HG03354 (cell line): ENCODE measurements at regions not wholly inside any gene's neighbourhood (a gene's known extent, or its start where the extent isn't known, plus 50 kb on each side); places are given as distances from the start of the nearest gene placed in this dataset.

ENCODE experiments used
- ATAC-seq: cut with Tn5 transposase; IDR thresholded peaks from one replicate; pipeline ENCODE4 v1.9.1; 2021; ENCODE audit warnings: mild to moderate bottlenecking; ENCODE audit not compliant: unreplicated experiment, poor library complexity, severe bottlenecking

GRCh38 chr11:15901054-15901453 is 455.3 kb downstream of the SOX6 start:
- no peak for ATAC-seq

DNA sequence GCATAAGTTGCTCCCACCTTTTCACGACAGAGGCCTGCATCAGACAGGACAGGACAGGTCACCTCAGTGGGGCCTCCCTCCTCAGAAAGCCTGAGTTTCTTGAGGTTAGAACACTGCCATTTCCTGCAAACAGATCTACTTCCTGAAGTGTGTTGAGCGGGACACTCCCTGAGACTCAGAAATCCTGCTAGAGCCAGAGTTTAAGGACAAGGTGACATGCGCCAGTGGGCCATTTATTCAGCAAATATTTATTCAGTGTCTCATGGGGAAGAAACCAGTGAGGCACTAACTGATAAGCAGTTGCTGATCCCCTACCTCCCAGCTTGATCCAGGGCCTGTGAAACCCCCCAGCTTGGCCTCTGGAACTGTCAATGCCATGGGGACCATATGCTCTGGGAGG is 454.6 kb downstream of the SOX6 start:
- ATAC-seq: no peak

DNA sequence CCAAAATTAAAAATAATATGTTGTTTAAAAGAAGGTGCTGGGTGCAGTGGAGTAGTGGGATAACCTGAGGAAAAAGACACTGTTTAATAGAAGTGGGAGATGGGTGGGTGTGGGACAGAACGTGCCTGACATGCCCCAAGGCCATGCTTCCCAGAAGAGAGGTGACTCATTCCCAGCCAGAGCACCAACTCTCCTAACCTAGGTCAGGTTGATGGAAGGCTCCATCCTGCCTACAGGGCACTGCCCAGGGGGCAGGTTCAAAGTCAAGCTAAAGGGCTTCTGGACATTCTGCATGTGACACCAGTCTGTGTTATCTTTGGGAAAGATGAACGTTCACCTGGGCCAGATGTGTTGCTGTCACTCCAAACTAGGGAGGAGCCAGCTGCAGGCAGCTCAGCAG is 453.1 kb downstream of the SOX6 start:
- ATAC-seq: no peak

GRCh38 chr11:15905366-15906104 is 450.8 kb downstream of the SOX6 start:
- ATAC-seq: no peak

DNA sequence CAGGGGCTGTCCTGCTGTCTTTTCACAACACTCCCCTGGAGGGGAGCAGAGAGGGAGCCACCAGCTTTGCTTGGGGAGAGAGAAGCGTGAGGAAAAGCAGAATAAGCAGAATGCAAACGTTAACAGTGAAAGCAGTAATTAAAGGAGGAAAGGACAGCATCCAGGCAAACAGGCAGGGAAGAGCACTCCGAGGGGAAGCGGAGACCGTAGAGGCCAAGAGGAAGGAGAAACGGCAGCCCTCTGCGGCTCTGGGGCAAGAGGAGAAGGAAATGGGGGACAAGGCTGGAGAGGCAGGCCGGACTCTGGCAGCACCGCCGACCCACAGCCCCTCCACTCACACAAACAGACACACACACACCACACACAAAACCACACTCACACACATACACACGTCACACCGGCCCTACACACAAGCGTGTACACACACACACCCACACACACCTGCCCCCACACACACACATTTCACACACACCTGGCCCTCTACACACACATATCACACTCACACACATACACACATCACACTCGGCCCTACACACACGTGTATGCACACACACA is 449.8 kb downstream of the SOX6 start:
- ATAC-seq: no peak

GRCh38 chr11:15907806-15908205 is 448.5 kb downstream of the SOX6 start:
- no peak for ATAC-seq

DNA sequence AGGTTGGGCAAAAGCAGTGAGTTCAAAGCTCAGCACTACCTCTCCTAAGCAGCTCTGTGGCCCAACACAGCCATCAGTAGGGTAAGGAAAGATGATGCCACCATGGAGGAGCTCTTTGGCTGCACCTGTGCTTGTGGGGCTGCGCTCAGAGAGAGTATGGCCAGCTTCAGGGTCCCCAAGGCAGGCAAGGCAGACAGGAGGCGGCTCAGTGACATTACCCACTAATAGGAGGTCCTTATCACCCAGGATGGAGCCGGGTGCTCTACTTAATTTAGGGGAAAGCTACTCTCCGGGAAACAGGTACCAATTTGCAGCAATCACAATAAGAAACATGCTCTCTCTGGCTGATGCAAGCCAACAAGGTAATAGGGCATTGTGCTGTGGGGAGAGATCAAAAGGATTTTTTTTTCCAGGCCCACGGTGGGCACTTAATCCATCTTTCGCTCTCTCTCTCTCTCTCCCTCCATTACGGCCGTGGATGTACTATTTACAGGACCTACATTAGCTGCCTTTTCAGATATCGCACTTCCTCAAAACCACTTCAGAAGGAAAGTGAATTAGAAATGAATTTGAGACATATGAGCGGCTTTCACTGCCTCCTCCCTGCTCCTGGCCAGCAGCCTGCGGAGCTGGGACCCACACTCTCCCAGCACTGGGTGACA is 446.3 kb downstream of the SOX6 start:
- no peak for ATAC-seq

DNA sequence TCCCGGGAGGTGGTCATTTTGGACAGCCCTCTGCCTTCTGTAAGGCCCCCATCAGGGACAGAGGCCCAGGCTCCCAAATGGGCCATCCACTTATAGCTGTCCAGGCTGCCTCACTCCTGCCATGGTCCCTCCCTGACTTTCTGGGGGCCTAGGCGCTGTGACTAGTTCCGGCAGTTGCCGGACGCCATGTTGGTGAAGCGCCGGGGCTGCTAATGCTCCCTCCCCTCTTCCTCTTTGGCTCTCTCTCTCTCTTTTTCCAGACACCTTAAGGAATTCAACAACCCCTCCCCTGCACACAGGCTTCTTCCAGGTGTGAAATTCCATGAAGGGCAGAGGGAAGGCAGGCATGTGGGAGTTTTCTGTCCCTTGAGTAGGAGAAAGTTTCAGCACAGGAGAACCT is 445.6 kb downstream of the SOX6 start:
- no peak for ATAC-seq

- no peak for ATAC-seq
Observed at GRCh38 chr11:15911377-15912044, 444.8 kb downstream of the SOX6 start.

DNA sequence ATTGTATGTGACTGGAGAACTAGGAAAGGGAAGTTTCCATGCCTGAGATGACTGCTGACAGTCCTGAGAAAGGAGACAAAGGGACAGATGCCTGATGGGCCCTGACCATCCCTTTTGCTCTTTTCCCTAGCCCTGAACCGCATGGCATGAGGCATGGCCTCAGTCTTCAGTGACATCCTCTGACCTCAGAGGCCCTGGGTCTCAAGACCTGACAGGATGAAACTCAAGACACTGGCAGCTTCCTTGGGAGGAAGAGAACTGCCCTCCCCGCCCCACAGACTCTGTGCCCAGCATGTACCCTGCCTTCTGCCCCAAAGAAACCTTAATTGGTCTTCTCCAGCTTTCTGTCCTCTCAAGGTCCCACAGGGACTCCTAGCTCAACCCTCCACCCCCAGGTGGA is 444.1 kb downstream of the SOX6 start:
- no peak for ATAC-seq

DNA sequence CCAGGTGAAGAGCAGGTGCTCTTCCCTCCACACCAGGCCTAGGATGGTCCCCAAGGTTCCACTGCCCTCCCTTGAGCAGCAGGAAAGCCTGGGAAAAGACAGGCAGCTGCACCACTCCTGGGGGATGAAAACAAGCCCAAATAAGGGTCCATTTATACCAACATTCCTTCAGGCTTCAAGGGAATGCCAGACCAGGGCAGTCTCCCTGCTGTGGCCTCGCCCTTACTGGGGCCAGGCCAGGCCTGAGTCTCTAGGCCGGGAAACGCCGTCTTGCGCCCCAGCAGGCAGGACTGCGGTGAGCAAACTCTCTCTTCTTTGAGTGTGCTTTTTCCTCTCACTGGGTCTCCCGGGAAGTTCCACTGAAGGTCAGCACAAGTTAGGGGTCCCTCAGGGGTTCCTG is 443.5 kb downstream of the SOX6 start:
- ATAC-seq: no peak

- ATAC-seq: no peak
Observed at GRCh38 chr11:15913261-15913660, 443.1 kb downstream of the SOX6 start.
